PFSK-1 (cell line): ENCODE measurements at regions not wholly inside any gene's neighbourhood (a gene's known extent, or its start where the extent isn't known, plus 50 kb on each side); places are given as distances from the start of the nearest gene placed in this dataset.

Experiments used
- FOXP2 ChIP-seq: optimal IDR thresholded peaks from 2 replicates; pipeline ENCODE3; 2011; ENCODE audit warnings: borderline replicate concordance, control low read depth, inconsistent platforms; ENCODE audit not compliant: insufficient read depth; ENCODE audit errors: extremely low read length, extremely low read depth
- POLR2AphosphoS5 ChIP-seq: IDR thresholded peaks from 2 replicates; pipeline ENCODE4 v1.6.1; 2012; ENCODE audit warnings: low read depth, mild to moderate bottlenecking, control low read depth, low read length, moderate library complexity
- SIN3A ChIP-seq: IDR thresholded peaks from 2 replicates; pipeline ENCODE4 v1.6.1; 2012; ENCODE audit warnings: mild to moderate bottlenecking, low read length, moderate library complexity, borderline replicate concordance; ENCODE audit not compliant: insufficient read depth
- TAF1 ChIP-seq: IDR thresholded peaks from 2 replicates; pipeline ENCODE4 v1.6.1; 2012; ENCODE audit warnings: low read length, control low read depth, borderline replicate concordance; ENCODE audit not compliant: insufficient read depth
- TF ChIP-seq, protein P1 (sequence below), 2 experiments: IDR thresholded peaks; 2 replicates each; pipeline versions ENCODE4 v1.6.1 to v1.8.0; 2011 to 2012; ENCODE audit warnings: low read depth in 2 of 2, low read length in 2 of 2, control low read depth in 1 of 2, inconsistent platforms in 1 of 2, mild to moderate bottlenecking in 1 of 2, moderate library complexity in 1 of 2; ENCODE audit not compliant: insufficient read depth in 1 of 2

DNA sequence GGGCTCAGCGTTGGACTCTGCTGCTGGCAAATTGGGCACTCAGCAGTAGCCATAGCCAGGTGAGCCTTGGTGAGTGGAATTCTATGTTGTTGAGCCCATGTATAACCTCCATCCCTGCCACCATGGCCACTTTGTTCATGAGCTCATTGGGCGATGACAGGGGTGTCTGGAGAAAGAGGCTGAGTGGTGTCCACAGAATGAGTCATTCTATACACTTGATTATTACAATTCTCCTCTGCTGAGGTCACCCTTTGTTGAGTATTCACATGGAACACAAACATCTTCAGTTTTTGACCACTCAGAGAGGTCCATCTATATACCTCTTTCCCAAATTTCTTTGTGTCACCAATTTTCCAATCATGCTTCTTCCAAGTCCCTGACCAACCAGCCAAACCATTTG, 1341.7 kb downstream of the PCDH7 start:
- no peak for TF ChIP-seq POLR2AphosphoS5
- TF ChIP-seq SIN3A = no peak

DNA sequence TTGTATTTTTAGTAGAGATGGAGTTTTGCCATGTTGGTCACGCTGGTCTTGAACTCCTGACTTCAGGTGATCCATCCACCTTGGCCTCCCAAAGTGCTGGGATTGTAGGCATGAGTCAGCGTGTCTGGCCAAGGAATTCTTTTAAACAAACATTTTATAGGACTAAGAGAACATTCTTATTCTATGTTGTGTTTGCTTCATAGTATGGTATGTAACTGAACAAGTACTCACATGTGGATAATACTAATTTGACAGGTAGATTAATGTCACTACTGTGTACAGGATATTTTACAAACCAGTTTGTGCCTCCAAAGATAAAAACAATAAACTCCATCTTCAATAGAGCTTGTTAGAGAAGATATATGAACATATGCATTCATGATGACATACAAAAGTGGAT, 1353.4 kb downstream of the PCDH7 start:
- TF ChIP-seq, protein P1, sequence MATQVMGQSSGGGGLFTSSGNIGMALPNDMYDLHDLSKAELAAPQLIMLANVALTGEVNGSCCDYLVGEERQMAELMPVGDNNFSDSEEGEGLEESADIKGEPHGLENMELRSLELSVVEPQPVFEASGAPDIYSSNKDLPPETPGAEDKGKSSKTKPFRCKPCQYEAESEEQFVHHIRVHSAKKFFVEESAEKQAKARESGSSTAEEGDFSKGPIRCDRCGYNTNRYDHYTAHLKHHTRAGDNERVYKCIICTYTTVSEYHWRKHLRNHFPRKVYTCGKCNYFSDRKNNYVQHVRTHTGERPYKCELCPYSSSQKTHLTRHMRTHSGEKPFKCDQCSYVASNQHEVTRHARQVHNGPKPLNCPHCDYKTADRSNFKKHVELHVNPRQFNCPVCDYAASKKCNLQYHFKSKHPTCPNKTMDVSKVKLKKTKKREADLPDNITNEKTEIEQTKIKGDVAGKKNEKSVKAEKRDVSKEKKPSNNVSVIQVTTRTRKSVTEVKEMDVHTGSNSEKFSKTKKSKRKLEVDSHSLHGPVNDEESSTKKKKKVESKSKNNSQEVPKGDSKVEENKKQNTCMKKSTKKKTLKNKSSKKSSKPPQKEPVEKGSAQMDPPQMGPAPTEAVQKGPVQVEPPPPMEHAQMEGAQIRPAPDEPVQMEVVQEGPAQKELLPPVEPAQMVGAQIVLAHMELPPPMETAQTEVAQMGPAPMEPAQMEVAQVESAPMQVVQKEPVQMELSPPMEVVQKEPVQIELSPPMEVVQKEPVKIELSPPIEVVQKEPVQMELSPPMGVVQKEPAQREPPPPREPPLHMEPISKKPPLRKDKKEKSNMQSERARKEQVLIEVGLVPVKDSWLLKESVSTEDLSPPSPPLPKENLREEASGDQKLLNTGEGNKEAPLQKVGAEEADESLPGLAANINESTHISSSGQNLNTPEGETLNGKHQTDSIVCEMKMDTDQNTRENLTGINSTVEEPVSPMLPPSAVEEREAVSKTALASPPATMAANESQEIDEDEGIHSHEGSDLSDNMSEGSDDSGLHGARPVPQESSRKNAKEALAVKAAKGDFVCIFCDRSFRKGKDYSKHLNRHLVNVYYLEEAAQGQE (IDR thresholded peaks at IDR 0.05; ENCODE audit: insufficient read depth in 1 of 2, low read depth in 2 of 2, low read length in 2 of 2) = no peak
- TF ChIP-seq POLR2AphosphoS5 (no peak), TAF1 (no peak), SIN3A (no peak), FOXP2 (no peak)

DNA sequence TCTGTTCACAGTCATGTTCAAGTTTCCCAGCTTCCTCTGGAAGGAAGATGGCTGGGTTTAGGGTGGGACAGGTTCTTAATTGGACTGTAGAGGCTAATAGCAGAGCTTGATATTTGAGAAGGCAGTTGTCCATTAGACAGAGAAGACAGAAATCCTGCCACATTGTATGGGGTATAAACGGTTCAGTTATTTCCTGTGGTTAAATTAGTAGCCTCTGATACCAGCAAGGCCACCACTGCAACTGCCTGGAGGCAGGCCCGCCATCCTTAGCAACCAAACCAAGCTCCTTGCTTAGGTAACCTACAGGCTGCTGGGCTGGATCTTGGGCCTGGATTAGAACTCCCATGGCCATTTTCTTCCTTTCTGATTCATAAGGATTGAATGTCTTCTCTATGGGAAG, 1367.0 kb downstream of the PCDH7 start:
- TF ChIP-seq SIN3A = no peak
- no peak for TF ChIP-seq POLR2AphosphoS5

DNA sequence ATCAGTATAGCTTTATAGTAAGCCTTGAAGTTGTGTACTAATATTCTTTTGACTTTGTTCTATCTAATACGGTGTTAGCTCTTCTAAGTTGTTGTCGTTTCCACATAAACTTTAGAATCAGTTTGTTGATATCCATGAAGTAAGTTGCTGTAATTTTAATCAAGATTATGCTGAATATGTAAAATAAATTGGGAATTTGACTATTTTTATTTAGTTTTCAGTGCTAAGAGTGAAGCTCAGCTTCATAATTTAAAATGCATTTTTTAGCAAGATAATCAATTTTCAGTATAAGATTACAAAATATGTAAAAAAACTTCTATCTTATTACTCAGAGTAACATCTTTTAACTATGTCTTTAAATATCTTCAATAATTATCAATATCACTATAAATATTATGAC, 1374.8 kb downstream of the PCDH7 start:
- TF ChIP-seq SIN3A = no peak

DNA sequence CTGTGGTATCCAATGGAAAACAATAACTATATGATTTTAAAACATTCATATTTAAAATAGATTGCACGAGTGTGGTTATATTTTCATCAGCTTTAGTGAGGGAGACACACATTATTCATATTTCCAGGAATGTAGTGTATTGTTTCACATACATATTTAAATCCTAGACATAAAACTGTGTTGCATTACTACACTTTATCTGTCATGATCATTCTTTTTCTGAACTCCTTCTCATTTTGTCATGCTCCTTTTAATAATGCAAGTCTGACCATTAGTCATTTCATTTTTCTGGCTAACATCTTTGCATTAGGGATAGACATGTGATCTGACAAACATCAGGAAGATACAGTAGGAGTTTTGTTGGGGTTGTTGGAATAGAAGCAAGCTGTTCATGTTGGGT, 1382.7 kb downstream of the PCDH7 start:
- TF ChIP-seq POLR2AphosphoS5 = no peak
- TF ChIP-seq TAF1 = no peak
- TF ChIP-seq SIN3A = no peak
- TF ChIP-seq, protein P1 (IDR thresholded peaks at IDR 0.05; ENCODE audit: insufficient read depth in 1 of 2, low read depth in 2 of 2, low read length in 2 of 2) = no peak
- no peak for TF ChIP-seq FOXP2

DNA sequence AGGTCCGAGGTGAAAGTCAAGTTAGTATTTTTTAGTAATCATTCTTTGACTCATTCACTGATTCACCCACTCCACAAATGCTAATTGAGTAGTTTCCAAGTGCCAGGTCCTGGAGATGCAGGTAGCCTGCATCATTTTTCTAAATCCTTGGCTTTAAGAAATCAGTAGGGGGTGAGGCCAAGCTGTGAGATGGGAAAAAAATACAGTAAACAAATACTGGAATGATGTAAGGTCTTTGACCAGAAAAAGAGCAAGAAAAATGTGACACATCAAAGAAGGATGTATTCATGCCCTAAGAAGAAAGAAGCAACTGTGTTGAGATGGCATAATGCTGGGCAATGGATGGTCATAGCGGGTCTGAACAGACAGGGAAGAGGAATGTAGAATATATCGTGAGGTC, 1386.6 kb downstream of the PCDH7 start:
- TF ChIP-seq, protein P1 (IDR thresholded peaks at IDR 0.05; ENCODE audit: insufficient read depth in 1 of 2, low read depth in 2 of 2, low read length in 2 of 2) = no peak
- TF ChIP-seq SIN3A = no peak
- TF ChIP-seq TAF1 = no peak
- no peak for TF ChIP-seq FOXP2
- TF ChIP-seq POLR2AphosphoS5 = no peak

DNA sequence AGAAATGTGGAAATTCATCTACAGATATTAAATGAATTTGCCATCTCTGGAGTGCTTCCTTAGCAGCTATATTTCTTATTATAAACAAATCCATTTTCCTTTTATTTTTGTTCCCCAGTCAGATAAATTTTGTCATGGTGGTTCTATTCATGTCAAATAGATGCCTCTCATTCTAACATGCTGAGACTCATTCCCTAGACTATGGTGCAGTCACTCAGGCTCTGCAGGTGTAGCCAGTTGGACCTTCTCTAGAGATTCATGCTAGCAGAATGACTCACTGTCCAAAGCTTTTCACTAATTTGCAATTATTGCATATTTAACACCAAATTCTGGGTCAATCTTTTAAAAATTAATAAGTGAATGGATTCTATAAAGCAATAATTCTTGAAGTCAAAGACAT, 1392.7 kb downstream of the PCDH7 start:
- TF ChIP-seq, protein P1 (IDR thresholded peaks at IDR 0.05; ENCODE audit: insufficient read depth in 1 of 2, low read depth in 2 of 2, low read length in 2 of 2) = no peak
- TF ChIP-seq POLR2AphosphoS5 (no peak), FOXP2 (no peak), SIN3A (no peak), TAF1 (no peak)
